Muscle of back (tissue), 3 donors: ENCODE measurements at regions not wholly inside any gene's neighbourhood (a gene's known extent, or its start where the extent isn't known, plus 50 kb on each side); places are given as distances from the start of the nearest gene placed in this dataset.

Experiments
- DNase-seq, 3 donors: peaks; one replicate each; pipeline versions ENCODE4 v3.0.0 to v3.0.0-alpha.2; 2013

DNA sequence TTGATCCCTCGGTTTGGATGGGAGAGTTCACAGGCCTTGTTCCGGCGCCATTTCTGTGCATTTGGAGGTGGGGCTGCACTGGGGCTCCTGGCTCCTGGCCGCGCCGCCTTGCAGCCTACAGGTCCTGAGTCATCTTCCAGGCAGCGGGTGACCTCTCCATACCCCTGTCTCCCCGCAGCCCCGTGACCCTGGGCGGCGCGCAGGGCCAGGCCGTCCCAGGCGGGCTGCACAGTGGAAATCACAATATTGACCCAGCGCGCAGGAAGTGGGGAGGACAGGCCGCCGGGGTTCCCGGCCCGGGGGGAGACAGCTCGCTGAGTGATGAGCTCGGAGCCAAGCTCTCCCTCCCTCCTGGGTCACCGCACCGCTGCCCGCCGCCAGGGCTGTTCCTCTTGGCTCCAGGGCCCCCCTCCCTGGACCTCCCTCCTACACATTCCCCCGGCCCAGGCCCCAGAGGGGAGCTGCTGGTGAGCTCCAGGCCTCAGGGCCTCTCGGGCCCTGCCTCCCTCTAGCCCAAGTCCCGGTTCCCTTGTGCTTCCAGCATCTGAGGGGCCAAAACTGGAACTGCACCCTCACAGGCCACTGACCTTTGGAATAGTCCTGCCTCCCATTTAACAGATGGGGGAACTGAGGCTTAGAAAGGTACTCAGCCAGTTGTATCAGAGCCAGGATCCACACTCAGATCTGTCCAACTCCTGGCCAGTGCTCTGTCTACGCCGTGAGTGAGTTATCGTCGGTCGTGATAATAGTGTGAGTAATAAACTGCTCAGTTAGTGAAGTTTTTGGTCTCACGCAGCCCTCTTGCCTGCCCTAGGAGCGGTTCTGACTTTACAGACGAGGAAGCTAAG lies 142.9 kb upstream of the WNT4 start:
- no peak for DNase-seq

DNA sequence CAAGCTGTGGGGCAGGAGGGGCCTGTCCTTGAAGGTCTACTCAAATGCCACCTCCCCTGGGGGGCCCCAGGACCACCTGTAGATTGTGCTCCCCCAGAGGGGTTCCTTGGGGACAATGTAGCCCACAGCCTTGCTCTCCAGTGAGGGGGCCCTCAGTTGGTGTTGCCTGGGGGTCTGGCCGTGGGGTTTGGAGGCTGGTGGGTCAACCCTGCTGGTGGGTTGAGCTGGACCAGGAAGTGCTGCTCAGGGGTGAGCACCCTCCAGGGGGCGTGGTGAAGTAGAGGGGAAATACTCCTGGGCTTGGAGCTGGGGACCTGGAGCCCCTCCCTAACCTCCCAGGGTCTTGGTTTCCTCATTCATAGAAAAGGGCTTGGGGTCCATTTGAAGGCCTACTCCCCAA lies 143.6 kb upstream of the WNT4 start:
- no peak for DNase-seq

DNA sequence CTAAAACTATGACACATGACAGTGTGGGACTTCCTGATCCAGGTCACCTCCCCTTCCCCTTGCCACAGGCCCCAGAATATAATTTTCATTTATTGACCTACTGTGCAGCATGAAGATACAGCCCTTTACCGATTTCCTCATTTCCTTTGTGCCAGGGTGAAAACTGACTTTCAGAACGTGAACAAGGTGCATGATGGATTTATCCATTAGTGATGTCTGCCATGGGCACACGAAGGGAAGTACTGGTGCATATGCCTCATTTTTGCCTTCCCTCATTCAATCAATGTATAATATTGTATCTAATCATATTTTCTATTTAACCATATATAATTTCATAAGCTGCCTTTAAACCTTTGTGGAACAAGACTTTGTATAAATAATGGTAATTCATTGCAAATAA lies 144.4 kb upstream of the WNT4 start:
- no peak for DNase-seq

DNA sequence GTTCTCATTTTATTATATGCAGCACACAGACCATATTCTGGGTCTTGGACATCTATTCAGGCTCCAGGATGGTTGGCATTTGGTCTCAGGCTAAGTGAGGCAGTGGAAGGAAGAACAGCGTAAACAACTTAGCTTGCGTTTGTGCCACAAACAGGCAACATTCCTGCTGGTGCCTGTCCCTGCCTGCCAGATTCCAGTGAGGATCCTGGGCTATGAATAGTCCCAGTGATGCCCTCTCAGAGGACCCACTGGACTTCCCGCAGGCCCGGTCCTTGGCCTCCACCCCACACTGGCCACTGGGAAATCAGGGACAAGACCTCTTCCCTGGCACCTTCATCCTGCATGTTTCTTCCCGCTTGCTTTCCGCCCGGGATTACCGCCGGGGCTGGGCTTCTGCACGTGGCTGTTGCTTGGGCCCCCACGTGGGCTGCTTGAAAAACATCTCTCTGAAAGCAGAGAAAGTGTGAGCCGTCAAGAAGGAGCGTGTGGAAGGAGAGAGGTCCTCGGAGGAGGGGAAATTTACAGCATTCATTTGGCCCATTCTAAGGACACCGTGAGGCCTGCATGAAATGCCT lies 145.1 kb upstream of the WNT4 start:
- no peak for DNase-seq

DNA sequence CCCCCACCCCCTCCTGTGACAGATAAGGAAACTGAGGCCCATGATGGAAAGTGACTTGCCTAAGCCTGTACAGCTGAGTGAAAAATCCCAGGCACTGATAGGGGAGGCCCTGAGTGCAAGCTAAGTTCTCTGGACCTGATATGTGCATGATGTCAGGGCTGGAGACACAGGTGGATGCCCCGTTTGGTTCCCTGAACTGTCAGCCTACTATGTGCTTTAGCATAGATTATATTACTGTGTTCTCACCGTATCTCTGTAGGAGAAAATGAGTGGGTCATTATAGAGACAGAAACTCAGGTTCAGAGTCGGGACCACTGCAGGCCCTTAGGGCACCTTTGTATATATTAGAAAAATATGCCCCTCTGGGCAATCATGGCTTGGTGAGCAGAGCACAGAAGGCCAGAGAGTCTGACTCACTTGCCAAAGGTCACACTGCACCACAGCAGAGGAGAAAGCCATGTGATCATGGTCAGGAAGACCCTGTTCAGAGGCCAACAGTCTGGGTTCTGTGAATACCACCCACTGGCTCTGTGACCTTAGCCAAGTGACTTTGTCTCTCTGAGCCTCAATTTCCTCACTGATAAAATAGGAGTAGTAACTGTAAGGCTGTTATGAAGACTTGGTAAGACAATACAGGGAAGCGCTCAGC lies 145.8 kb upstream of the WNT4 start:
- no peak for DNase-seq

DNA sequence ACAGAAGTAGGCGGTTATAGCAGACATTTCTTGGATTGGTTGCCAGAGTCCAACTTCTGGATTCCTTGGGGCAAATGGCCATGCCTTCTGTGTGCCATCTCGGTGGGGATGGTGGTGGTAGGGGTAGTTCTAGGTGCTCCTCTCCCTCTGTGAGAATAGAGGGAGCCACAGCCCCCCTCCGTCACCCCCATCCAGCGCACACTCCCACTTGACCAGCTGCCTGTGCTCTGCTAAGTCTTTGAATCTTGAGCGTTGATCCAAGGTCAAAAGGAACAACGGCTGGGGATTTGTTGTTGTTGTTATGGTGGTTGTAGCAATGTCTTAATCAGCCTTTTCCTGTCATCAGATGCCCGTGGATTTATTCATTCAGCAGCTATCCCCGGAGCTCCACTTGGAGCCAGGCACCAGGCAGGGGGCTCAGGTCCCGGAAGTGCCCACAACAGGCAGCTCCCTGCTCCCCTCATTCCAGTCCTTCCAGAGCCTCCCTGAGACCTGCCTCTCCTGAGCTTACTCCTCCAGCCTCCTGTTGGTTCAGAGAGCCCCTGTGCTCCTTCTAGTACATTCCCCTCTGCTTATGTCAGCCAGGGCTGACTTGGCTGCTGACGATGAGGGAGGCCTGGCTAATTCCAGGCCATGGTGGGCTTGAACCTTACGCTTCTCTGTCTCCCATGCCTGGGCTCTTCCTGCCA lies 146.6 kb upstream of the WNT4 start:
- DNase-seq = no peak

DNA sequence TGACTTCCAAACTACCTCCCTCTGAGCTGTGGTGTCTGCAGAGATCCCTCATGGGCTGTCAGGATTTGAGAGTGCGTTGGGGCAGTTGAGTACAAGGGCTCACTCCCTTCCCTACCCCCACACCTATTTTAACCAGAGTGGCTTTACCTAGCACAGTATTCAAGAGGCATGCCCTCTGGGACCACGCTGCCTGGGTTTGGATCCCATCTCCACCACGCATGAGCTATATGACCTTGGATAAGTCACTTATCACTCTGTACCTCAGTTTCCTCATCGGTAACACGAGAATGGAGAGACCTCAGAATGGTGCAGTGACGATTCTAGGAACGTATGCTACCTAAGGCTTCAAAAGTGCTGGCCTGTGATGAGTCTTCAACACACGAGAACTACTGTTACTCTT lies 147.3 kb upstream of the WNT4 start:
- DNase-seq = no peak

DNA sequence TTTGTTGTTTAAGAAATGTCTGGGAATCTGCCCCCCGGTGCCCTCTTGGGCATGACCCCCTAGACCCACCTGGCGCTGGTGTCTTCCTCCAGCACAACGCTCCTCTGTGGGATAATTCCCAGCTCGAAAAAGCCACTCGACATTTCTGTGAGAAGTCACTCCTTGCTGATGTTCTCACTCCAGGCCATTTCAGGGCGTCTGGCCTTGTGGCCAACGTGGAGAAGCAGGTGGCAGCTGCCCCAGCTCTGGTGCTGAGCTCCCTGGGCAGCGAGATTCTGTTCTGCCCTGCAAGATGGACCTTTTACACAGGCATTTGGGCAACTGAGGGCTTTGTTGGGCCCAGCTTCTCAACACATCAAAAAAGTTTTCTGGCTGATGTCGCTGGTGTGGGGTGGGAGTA lies 147.7 kb upstream of the WNT4 start:
- DNase-seq = no peak

DNA sequence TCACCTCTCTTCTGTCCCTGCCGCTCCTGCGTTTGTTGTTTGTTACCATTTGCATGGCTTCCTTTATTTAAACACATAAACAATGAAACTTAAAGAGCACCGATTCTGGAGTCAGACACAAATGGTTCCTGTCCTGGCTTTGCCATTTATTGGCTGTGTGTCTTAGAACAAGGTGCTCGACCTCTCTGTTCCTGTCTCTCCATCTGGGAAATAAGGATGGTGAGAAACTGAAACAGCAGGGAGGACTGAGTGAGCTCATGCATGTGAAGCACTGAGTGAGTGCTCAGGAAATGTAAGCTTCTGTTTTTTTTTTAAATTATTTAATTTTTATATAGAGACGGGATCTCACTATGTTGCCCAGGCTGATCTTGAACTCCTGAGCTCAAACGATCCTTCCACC lies 148.2 kb upstream of the WNT4 start:
- DNase-seq = no peak

DNA sequence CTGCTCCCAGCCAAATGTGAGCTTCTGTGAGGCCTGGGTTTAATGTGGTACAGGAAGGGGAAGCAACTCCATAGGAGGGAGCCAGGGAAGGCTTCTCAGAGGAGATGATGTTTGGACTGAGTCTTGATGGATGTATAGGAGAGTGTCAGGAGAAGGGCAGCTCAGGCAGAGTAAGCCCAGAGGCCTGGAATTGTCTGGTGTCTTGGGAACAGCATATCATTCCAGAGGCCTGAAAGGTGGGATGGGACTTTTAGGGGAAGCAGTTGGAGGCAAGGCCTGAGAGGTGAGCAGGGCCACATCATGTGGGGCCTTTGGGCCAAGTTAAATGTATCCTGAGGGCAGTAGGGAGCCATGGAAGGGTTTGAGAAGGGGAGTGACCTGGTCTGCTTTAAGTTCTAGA lies 148.6 kb upstream of the WNT4 start:
- DNase-seq = no peak

DNA sequence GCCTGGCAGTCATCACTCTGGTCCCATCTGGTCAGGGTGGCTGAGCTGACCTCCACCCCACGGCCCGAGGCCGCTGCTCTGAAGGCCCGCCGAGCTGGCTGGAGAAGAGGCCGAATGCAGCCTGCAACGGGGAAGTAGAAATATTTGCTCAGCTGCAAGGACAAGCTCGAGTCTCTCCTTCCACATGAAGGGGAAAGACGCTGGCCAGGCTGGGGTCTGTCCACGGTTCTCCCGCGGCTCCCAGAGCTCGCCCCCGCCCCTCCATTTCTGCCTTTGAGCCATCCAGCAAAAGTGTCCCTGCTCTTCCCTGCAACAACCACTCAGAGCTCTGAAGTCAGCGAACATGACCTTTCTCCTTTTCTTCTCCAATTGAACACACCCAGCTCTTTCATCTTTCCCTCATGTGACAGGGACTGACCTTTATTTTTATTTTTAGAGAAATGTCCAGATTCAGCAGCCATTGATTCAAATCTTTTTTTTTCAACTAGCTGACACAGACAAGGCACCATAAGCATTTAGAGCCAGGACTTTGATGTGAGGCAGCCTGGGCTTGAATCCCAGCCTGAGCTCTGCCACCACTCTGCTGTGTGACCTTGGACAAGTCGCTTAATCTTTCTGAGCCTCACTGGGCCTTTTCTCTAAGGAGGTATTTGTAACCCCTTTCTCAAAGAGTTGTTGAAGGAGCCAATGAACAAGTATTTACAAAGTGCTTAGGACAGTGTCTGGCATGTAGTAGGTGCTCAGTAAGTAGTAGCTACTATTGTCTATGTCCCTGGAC lies 149.3 kb upstream of the WNT4 start:
- DNase-seq = no peak

DNA sequence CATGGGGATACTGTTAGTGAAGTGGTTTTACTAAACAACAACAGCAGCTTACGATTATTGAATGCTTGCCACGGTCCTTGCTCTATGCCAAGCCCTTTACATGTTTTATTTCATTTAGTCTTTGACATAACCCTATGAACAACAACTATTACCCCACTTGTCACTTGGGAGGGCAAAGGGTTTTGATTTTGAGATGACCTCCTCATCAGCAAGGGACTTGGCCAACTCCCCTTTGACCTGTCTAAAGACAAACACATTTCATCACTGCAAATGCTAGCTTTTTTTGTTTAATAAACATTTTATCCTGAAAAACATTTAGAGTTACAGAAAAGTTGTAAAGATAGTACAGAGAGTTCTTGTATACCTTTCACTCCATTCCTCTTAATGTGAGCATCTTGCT lies 152.5 kb upstream of the WNT4 start:
- DNase-seq = no peak

DNA sequence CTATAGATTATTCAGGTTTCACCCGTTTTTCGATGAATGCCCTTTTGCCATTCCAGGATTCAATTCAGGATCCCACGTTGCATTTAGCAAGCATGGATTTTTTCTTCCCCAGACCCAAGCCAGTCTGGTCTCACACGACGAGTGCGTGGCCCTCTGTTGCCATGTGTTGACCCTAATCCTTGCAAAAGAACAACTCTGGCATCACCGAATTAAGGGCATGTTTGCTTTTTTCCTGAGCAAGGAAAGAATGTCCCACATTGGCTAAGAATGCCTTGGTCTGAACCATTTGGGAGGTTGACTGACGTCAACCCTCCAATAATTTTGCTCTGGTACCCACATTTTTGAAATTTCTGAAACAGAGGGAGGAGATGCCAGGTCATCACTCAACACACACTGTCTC lies 153.0 kb upstream of the WNT4 start:
- no peak for DNase-seq

DNA sequence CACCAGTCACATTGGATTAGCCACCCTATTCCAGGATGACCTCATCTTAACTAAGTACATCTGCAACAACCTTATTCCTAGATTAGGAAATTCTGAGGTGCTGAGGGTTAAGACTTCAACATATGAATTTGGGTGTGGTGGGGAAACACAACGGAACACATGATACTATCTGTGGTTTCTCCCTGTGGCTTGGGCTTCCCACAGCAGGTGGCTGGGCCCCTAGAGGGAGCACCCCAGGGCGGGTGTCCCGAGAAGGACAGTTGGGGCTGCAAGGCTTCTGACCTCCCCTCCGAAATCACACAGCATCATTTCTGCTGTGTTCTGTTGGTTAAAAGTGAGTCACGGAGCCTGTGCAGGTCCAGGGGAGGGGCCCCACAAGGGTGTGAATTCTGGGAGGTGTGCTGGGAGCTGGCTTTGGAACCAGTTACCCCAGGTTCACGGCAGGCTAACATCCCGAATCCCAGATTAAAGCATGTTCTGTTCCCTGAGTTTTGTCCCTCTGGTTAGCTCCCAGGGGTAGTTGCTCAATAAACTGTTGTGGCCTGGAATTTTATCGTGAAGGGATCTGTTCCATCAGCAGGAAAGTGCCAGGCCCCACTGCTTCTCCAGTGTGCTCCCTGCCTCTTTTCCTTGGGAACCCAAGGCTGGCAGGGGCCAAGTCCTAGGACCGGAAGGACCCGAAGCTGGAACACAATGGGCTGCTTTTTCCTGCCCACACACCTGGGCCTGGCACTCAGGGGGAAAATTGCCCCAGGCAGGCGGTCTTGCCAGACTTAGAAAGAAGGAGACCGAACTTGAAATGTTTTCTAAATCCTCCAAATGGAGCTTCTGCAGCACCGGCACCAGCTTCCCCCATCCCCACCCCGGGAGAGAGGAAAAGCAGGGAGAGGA lies 154.0 kb upstream of the WNT4 start:
- no peak for DNase-seq

DNA sequence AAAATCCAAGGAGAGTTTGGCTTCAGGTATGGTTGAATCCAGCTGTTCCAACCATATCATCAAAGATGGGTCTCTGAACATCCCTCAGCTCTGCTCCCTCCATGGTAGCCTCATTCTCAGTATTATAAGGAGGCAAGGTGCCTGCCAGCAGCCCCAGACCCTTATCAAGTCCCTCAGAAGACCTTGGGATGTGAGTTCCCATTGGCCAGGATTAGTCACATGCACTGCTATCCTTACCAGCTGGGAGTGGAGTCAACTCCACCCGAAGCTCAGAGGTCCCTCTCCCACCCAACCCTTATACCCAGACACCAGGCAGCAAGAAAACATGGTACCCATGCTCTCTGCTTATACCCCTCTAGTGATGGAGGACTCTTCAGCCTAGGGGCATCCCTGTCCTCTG lies 153.7 kb upstream of the ZBTB40 start:
- no peak for DNase-seq

DNA sequence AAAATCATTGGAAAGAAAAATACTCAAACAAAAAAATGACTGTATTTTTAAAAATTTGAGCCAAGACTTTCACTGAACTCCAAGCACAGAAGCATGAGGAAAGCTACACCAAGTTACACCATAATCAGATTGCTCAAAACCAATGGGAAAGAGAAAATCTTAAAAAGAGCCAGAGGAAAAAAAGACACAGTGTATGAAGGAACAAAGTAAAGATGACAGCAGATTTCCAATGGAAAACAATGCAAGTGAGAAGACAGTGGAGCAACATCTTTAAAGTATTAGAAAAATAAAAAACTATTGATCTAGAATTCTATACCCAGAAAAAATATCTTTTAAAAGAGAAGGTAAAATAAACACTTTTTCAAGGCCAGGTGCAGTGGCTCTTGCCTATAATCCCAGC lies 147.8 kb upstream of the ZBTB40 start:
- DNase-seq = no peak

DNA sequence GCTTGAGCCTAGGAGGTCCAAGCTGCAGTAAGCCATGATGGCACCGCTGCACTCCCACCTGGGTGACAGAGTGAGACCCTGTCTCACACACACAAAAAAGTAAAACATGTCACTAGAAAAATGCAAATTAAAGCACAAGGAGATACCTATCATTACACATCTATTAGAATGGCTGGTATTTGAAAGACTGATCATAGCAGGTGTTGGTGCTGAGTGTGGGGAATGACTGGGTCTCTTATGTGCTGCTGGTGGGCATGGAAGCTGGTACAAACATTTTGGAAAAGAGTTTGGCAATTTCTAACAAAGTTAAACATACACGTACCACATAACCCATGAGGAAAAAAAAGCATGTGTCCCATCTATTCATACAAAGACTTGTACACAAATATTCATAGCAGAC lies 142.1 kb upstream of the ZBTB40 start:
- DNase-seq = no peak

DNA sequence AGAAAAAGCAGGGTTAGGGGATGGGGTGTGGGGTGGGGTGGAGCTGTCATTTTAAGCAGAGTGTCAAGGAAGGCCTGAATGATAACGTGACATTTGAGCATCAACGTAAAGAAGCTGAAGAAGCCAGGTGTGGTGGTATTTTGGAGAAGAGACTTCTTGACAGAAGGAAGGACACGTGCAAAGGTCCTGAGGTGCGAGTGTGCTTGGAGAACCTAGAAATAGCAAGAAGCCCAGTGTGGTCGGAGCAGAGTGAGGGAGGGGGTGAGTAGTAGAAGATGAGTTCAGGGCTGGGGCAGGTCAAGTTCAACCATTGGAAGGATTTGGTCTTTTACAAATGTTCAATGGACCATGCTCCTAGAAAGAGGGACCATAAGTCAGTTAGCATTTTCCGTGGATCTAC lies 140.2 kb upstream of the ZBTB40 start:
- no peak for DNase-seq

DNA sequence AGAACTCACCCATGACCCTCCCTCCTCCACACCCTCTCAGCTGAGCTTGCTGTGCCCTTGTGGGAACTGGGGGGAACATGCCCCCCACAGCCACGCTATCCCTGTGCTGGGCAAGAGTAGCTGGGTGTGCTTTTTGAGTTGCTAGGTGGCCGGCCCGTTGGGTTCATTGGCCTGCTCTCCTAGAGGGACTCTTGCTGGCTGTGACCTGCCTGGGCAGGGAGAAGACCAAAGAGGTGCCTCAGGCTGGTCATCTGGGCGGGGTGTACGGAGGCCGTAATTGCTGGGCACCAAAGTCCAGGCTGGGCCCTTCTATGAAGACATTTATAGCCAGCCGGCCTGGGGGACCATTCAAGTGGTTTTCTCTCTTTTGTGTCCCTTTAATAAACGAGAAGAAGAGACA lies 138.3 kb upstream of the ZBTB40 start:
- DNase-seq = no peak

DNA sequence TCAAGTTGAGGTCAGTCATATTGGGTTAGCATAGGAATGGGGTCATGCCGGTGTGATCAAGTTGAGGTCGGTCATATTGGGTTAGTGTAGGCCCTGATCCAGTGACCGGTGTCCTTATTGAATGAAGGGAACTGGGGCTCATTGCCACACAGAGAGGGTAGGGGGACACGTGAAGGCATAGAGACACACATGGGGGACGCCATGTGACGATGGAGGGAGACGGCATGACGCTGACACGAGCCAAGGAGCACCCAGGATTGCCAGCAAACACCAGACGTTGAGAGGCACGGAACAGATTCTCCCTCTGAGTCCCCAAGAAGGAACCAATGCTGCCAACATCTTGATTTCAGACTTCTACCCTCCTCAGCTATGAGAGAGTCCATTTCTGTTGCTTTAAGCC lies 136.9 kb upstream of the ZBTB40 start:
- DNase-seq = no peak
